ENCODE measurements at regions not wholly inside any gene's neighbourhood (a gene's known extent, or its start where the extent isn't known, plus 50 kb on each side); places are given as distances from the start of the nearest gene placed in this dataset.

DNA sequence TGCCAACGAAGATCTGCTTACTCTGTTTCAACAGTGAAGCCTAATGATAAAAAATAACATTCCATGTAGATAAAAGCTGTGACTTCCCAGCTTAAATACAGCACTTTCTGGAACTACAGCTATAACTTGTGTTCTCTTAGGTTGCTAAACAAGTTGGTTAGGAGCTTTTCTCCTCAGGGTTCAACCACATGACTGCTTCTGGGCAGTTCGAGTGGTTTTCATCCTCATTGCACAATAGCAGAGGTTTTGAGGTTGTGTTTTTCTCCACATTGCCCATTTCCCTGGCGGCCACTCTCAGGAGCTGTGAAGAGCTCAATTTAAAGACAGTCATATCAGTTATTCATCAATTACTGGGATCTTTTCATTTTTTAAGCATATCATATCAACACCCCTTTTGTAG, 102.2 kb upstream of the CYP1B1 start:
- TF ChIP-seq ZNF384 (IDR thresholded peaks at IDR 0.05), result no peak
- TF ChIP-seq, protein P1, sequence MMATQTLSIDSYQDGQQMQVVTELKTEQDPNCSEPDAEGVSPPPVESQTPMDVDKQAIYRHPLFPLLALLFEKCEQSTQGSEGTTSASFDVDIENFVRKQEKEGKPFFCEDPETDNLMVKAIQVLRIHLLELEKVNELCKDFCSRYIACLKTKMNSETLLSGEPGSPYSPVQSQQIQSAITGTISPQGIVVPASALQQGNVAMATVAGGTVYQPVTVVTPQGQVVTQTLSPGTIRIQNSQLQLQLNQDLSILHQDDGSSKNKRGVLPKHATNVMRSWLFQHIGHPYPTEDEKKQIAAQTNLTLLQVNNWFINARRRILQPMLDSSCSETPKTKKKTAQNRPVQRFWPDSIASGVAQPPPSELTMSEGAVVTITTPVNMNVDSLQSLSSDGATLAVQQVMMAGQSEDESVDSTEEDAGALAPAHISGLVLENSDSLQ (IDR thresholded peaks at IDR 0.05), result no peak
- no peak for TF ChIP-seq FOXM1 (IDR thresholded peaks at IDR 0.05; ENCODE audit: borderline replicate concordance)
- TF ChIP-seq ELF4 (IDR thresholded peaks at IDR 0.05), result no peak
- no peak for TF ChIP-seq SP1 (IDR thresholded peaks at IDR 0.05)
- TF ChIP-seq NFRKB (IDR thresholded peaks at IDR 0.05), result no peak
- TF ChIP-seq FOXA1 (IDR thresholded peaks at IDR 0.05), result no peak
- no peak for TF ChIP-seq L3MBTL2 (conservative IDR thresholded peaks at IDR 0.05)
- TF ChIP-seq BHLHE40 (IDR thresholded peaks at IDR 0.05; ENCODE audit: borderline replicate concordance), result no peak
- TF ChIP-seq SUZ12 (IDR thresholded peaks at IDR 0.05), result no peak
- TF ChIP-seq TARDBP (IDR thresholded peaks at IDR 0.05), result no peak
- no peak for TF ChIP-seq CTBP1 (IDR thresholded peaks at IDR 0.05; ENCODE audit: borderline replicate concordance)

Measured in HEK293T (cell line).